IMR-90 (cell line): ENCODE measurements at regions not wholly inside any gene's neighbourhood (a gene's known extent, or its start where the extent isn't known, plus 50 kb on each side); places are given as distances from the start of the nearest gene placed in this dataset.

Experiments
- ATAC-seq: fragments of 200-7000 bp; cut with Tn5 transposase; 2 replicates; pipeline ENCODE4 v1.9.1; 2020; ENCODE audit warnings: low read depth, mild to moderate bottlenecking, moderate library complexity
- BruUV-seq: library from RNA; stranded (reverse); fragments of 400-500 nt; replicated peaks from 2 replicates; lab custom pipeline; 2021; lab: Mats Ljungman, UMichigan
- CTCF ChIA-PET: fragments of 300-600 bp; formaldehyde crosslinking; extraction: SDS; loops from one replicate; lab custom pipeline; 2021; ENCODE audit warnings: antibody characterized with exemption; lab: Yijun Ruan, JAX
- POLR2A ChIA-PET: fragments of 300-600 bp; sonication (Branson Sonifier 250); formaldehyde crosslinking; loops from one replicate; lab custom pipeline; 2022; ENCODE audit warnings: antibody characterized with exemption; ENCODE audit not compliant: unreplicated experiment; lab: Charles Lee
- DNase-seq: peaks from one replicate; pipeline ENCODE4 v3.0.0; 2013
- H2AFZ ChIP-seq: replicated peaks from 2 replicates; pipeline ENCODE3; 2013; ENCODE audit warnings: low read length, mild to moderate bottlenecking; ENCODE audit not compliant: poor library complexity
- H2AK5ac ChIP-seq: 2 replicates; pipeline ENCODE4 v1.6.1; 2013; ENCODE audit warnings: low read depth, low read length, inconsistent platforms
- H2AK9ac ChIP-seq: replicated peaks from 2 replicates; pipeline ENCODE3; 2013; ENCODE audit warnings: mild to moderate bottlenecking, low read depth, low read length, moderate library complexity; ENCODE audit not compliant: poor library complexity
- H2BK120ac ChIP-seq: 2 replicates; pipeline ENCODE4 v1.6.1; 2013; ENCODE audit warnings: low read depth, low read length, inconsistent platforms
- H2BK15ac ChIP-seq: 3 replicates; pipeline ENCODE4 v1.6.1; 2013; ENCODE audit warnings: low read depth, low read length, inconsistent platforms
- H2BK20ac ChIP-seq: 2 replicates; pipeline ENCODE4 v1.6.1; 2013; ENCODE audit warnings: low read depth, mild to moderate bottlenecking, inconsistent platforms, low read length, moderate library complexity
- H2BK5ac ChIP-seq: 2 replicates; pipeline ENCODE4 v1.6.1; 2013; ENCODE audit warnings: mild to moderate bottlenecking, low read depth, low read length, inconsistent platforms; ENCODE audit not compliant: poor library complexity, severe bottlenecking
- H3K14ac ChIP-seq: replicated peaks from 2 replicates; pipeline ENCODE4 v1.6.1; 2013; ENCODE audit warnings: low read depth, low read length, inconsistent platforms
- H3K18ac ChIP-seq: 2 replicates; pipeline ENCODE4 v1.6.1; 2013; ENCODE audit warnings: low read depth, low read length, control low read depth
- H3K23ac ChIP-seq: 2 replicates; pipeline ENCODE4 v1.6.1; 2013; ENCODE audit warnings: low read depth, low read length, inconsistent platforms
- H3K27ac ChIP-seq: 2 replicates; pipeline ENCODE4 v1.5.1; 2013; ENCODE audit warnings: mild to moderate bottlenecking, control low read depth, low read length; ENCODE audit not compliant: insufficient read depth
- H3K27me3 ChIP-seq: 2 replicates; pipeline ENCODE4 v1.6.1; 2013; ENCODE audit warnings: low read length; ENCODE audit not compliant: control insufficient read depth, insufficient read depth
- H3K36me3 ChIP-seq: 2 replicates; pipeline ENCODE4 v1.6.1; 2013; ENCODE audit warnings: low read length, mixed read lengths; ENCODE audit not compliant: control insufficient read depth, insufficient read depth
- H3K4ac ChIP-seq: 2 replicates; pipeline ENCODE4 v1.6.1; 2013; ENCODE audit warnings: low read depth, low read length, inconsistent platforms
- H3K4me1 ChIP-seq: 2 replicates; pipeline ENCODE4 v1.6.1; 2013; ENCODE audit warnings: low read length, mixed read lengths; ENCODE audit not compliant: control insufficient read depth, insufficient read depth
- H3K4me2 ChIP-seq: 2 replicates; pipeline ENCODE4 v1.6.1; 2013; ENCODE audit warnings: low read depth, mild to moderate bottlenecking, control low read depth, low read length, moderate library complexity
- H3K4me3 ChIP-seq: 2 replicates; pipeline ENCODE4 v1.5.1; 2013; ENCODE audit warnings: low read depth, mild to moderate bottlenecking, control low read depth, low read length, moderate library complexity; ENCODE audit not compliant: insufficient read depth
- H3K56ac ChIP-seq: 2 replicates; pipeline ENCODE4 v1.6.1; 2013; ENCODE audit warnings: low read length, inconsistent platforms; ENCODE audit not compliant: insufficient read depth; ENCODE audit errors: extremely low read depth
- H3K79me1 ChIP-seq, 2 experiments: 2 replicates each; pipeline ENCODE4 v1.6.1; 2013; ENCODE audit warnings: low read length in 2 of 2, inconsistent platforms in 1 of 2, low read depth in 1 of 2
- H3K9ac ChIP-seq: 2 replicates; pipeline ENCODE4 v1.6.1; 2013; ENCODE audit warnings: low read depth, low read length, control low read depth
- H3K9me1 ChIP-seq: 2 replicates; pipeline ENCODE4 v1.6.1; 2013; ENCODE audit warnings: low read length, inconsistent platforms; ENCODE audit not compliant: insufficient read depth
- H3K9me3 ChIP-seq: 2 replicates; pipeline ENCODE4 v1.6.1; 2013; ENCODE audit warnings: low read length; ENCODE audit not compliant: control insufficient read depth, insufficient read depth
- H4K20me1 ChIP-seq: 2 replicates; pipeline ENCODE4 v1.6.1; 2013; ENCODE audit warnings: low read length, inconsistent platforms; ENCODE audit not compliant: insufficient read depth
- H4K5ac ChIP-seq: 2 replicates; pipeline ENCODE4 v1.6.1; 2013; ENCODE audit warnings: mild to moderate bottlenecking, low read depth, low read length, control low read depth
- H4K8ac ChIP-seq, 2 experiments: 2 replicates each; pipeline ENCODE4 v1.6.1; 2013; ENCODE audit warnings: low read depth in 2 of 2, low read length in 2 of 2, control low read depth in 1 of 2, inconsistent platforms in 1 of 2
- H4K91ac ChIP-seq: 2 replicates; pipeline ENCODE4 v1.6.1; 2013; ENCODE audit warnings: low read depth, low read length, inconsistent platforms; ENCODE audit not compliant: insufficient read depth
- ELK1 ChIP-seq: fragments of 150-350 bp; IDR thresholded peaks from 2 replicates; pipeline ENCODE4 v1.6.1; 2016; ENCODE audit warnings: low read depth, mild to moderate bottlenecking, low read length, moderate library complexity, borderline replicate concordance
- MAFK ChIP-seq: IDR thresholded peaks from 2 replicates; pipeline ENCODE4 v1.6.1; 2012; ENCODE audit warnings: low read depth, low read length, improper control_type of control experiment
- MAZ ChIP-seq: IDR thresholded peaks from 2 replicates; pipeline ENCODE4 v1.6.1; 2012; ENCODE audit warnings: low read depth, mild to moderate bottlenecking, low read length, improper control_type of control experiment, moderate library complexity, borderline replicate concordance
- RCOR1 ChIP-seq: IDR thresholded peaks from 2 replicates; pipeline ENCODE4 v1.6.1; 2012; ENCODE audit warnings: mild to moderate bottlenecking, low read length, improper control_type of control experiment; ENCODE audit not compliant: insufficient replicate concordance
- RFX5 ChIP-seq: IDR thresholded peaks from 2 replicates; pipeline ENCODE4 v1.8.0; 2012; ENCODE audit warnings: low read depth, mild to moderate bottlenecking, low read length, moderate library complexity
- SMC3 ChIP-seq: fragments of 150-350 bp; IDR thresholded peaks from 2 replicates; pipeline ENCODE4 v1.6.1; 2016; ENCODE audit warnings: low read depth, mild to moderate bottlenecking, antibody characterized with exemption, low read length, moderate library complexity
- WGBS, 2 experiments: methylation state at CpG; one replicate each; pipeline versions ENCODE4 v1.1.5 to v1.1.7; 2013; ENCODE audit warnings: missing lambda C conversion rate in 2 of 2; ENCODE audit not compliant: insufficient read length in 1 of 2; ENCODE audit errors: extremely low coverage in 2 of 2; 5-methylcytosine and 5-hydroxymethylcytosine counted together
- dilution Hi-C: fragments of 300-500 bp; cut with HindIII; formaldehyde crosslinking; loops from one replicate; pipeline ENCODE4 v1.14.3; 2018; ENCODE audit warnings: low sequenced_read_pairs; ENCODE audit not compliant: unreplicated experiment
- in situ Hi-C: fragments of 300-500 bp; cut with MboI; formaldehyde crosslinking; loops from 3 replicates; pipeline ENCODE4 v1.14.3; 2019; ENCODE audit warnings: low sequenced_read_pairs, inconsistent platforms, mixed read lengths
- intact Hi-C: fragments of 100-400 bp; cut with micrococcal nuclease; formaldehyde crosslinking; loops from 2 replicates; pipeline ENCODE4 v1.10.0; 2022

DNA sequence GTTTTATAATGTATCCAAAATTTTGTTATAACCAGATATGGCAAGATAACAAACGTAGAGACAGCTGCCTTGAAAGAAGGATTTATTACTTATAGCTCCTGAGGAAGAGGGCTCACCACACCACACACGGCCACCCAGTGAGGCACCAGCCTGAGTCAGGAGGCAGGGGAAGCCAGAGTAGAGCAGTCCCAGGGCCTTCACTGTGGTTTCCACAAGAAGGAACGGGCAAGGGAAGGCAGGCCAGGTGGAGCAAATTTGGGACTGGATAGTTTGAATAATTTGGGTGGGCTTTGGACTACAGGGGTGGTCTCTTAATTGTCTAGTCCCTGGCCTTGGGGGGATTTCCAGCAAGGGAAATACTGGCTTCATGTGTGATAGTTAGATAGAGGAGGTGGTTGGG, 72.5 kb downstream of the RRAGC start:
- intact Hi-C loops, result no loop called here

More for the DNA sequence above, 72.5 kb downstream of the RRAGC start:
- H3K4ac ChIP-seq, result no peak overlapping the region
- H2AFZ ChIP-seq, result no peak overlapping the region
- no peak overlapping the region for H2BK5ac ChIP-seq
- no peak overlapping the region for H2BK120ac ChIP-seq
- H3K27ac ChIP-seq, result no peak overlapping the region
- no peak overlapping the region for H2BK15ac ChIP-seq
- H2AK9ac ChIP-seq, result no peak overlapping the region
- no peak overlapping the region for H4K91ac ChIP-seq
- no peak overlapping the region for H3K56ac ChIP-seq
- H3K4me3 ChIP-seq, result no peak overlapping the region
- DNase-seq, result no peak
- no peak overlapping the region for H4K5ac ChIP-seq
- no peak for ATAC-seq
- H3K9me3 ChIP-seq, result no peaks in the 10 kb centered on the region
- CTCF ChIA-PET, result no interaction called here
- TF ChIP-seq RCOR1 (no peak), MAFK (no peak), ELK1 (no peak), RFX5 (no peak), MAZ (no peak), SMC3 (no peak)
- H2BK20ac ChIP-seq, result no peak overlapping the region
- POLR2A ChIA-PET, result no interaction called here
- no peaks in the 10 kb centered on the region for H3K4me1 ChIP-seq
- no peaks in the 10 kb centered on the region for H3K9me1 ChIP-seq
- H3K27me3 ChIP-seq, result peaks cover 25% of the 10 kb centered on the region
- H3K23ac ChIP-seq, result no peak overlapping the region
- H3K9ac ChIP-seq, result no peak overlapping the region
- no peaks in the 10 kb centered on the region for H4K20me1 ChIP-seq
- in situ Hi-C loops (no loop called here), dilution Hi-C loops (no loop called here)
- H3K36me3 ChIP-seq, result no peaks in the 10 kb centered on the region
- H3K18ac ChIP-seq, result no peak overlapping the region
- no peak overlapping the region for H4K8ac ChIP-seq
- no peak overlapping the region for H2AK5ac ChIP-seq
- 40% methylated on average over 1 of the region's 3 CpGs; no CpG with 5 or more reads in 1 of the 2 experiments for WGBS, 2 experiments
- H3K14ac ChIP-seq, result no peak overlapping the region
- BruUV-seq, result no TSS peak
- no peaks in the 10 kb centered on the region for H3K79me1 ChIP-seq
- no peak overlapping the region for H3K4me2 ChIP-seq
